Liver (tissue), 8 donors: ENCODE measurements at regions not wholly inside any gene's neighbourhood (a gene's known extent, or its start where the extent isn't known, plus 50 kb on each side); places are given as distances from the start of the nearest gene placed in this dataset.

Experiments
- DNase-seq: peaks from one replicate; pipeline ENCODE4 v3.0.0-alpha.2; 2017; ENCODE audit warnings: low spot score
- H3K27ac ChIP-seq, 2 donors: one replicate each; pipeline ENCODE4 v1.7.0; 2013; ENCODE audit warnings: inconsistent platforms in 2 of 2, low read length in 2 of 2, control low read depth in 1 of 2, low read depth in 1 of 2, mild to moderate bottlenecking in 1 of 2
- H3K27me3 ChIP-seq, 4 donors: one replicate each; pipeline versions ENCODE4 v1.6.1 to v1.7.0; 2013; ENCODE audit warnings: low read length in 3 of 4, inconsistent platforms in 1 of 4, mild to moderate bottlenecking in 1 of 4, moderate library complexity in 1 of 4; ENCODE audit not compliant: control insufficient read depth in 4 of 4, insufficient read depth in 4 of 4
- H3K36me3 ChIP-seq, 4 donors: one replicate each; pipeline versions ENCODE4 v1.6.1 to v1.7.0; 2013; ENCODE audit warnings: low read length in 3 of 4, mild to moderate bottlenecking in 3 of 4, low read depth in 1 of 4, moderate library complexity in 1 of 4; ENCODE audit not compliant: control insufficient read depth in 4 of 4, insufficient read depth in 3 of 4
- H3K4me1 ChIP-seq, 4 donors: one replicate each; pipeline versions ENCODE4 v1.6.1 to v1.7.0; 2013; ENCODE audit warnings: low read length in 3 of 4, mild to moderate bottlenecking in 3 of 4, moderate library complexity in 1 of 4; ENCODE audit not compliant: control insufficient read depth in 4 of 4, insufficient read depth in 4 of 4
- H3K4me3 ChIP-seq, 3 donors: one replicate each; pipeline versions ENCODE4 v1.6.1 to v1.7.0; 2013; ENCODE audit warnings: low read length in 3 of 3, control low read depth in 1 of 3, low read depth in 1 of 3, mild to moderate bottlenecking in 1 of 3
- H3K9ac ChIP-seq, 2 donors: one replicate each; pipeline ENCODE4 v1.7.0; 2013; ENCODE audit warnings: low read length in 2 of 2, mild to moderate bottlenecking in 2 of 2, moderate library complexity in 2 of 2, control low read depth in 1 of 2, low read depth in 1 of 2
- H3K9me3 ChIP-seq, 4 donors: one replicate each; pipeline versions ENCODE4 v1.6.1 to v1.7.0; 2013; ENCODE audit warnings: low read length in 3 of 4; ENCODE audit not compliant: control insufficient read depth in 4 of 4
- ATF3 ChIP-seq: IDR thresholded peaks from 2 replicates; pipeline ENCODE4 v1.6.1; 2016; ENCODE audit warnings: antibody characterized with exemption
- CTCF ChIP-seq: fragments of 150-350 bp; IDR thresholded peaks from 2 replicates; pipeline ENCODE4 v1.5.1; 2017; ENCODE audit warnings: improper control_type of control experiment, low read depth, low read length; ENCODE audit not compliant: missing input control
- GABPA ChIP-seq, 2 donors: IDR thresholded peaks in 1 of 2; conservative IDR thresholded peaks in 1 of 2; 2 replicates each; pipeline ENCODE4 v1.6.1; 2016; ENCODE audit warnings: antibody characterized with exemption in 2 of 2, mild to moderate bottlenecking in 1 of 2, moderate library complexity in 1 of 2
- HNF4A ChIP-seq, 2 donors: conservative IDR thresholded peaks; 2 replicates each; pipeline ENCODE4 v1.6.1; 2016; ENCODE audit warnings: antibody characterized with exemption in 2 of 2, mild to moderate bottlenecking in 2 of 2
- HNF4G ChIP-seq: IDR thresholded peaks from 2 replicates; pipeline ENCODE4 v1.6.1; 2016; ENCODE audit warnings: antibody characterized with exemption
- JUND ChIP-seq, 2 donors: IDR thresholded peaks; 2 replicates each; pipeline ENCODE4 v1.6.1; 2016; ENCODE audit warnings: antibody characterized with exemption in 2 of 2
- NR2F2 ChIP-seq: IDR thresholded peaks from 2 replicates; pipeline ENCODE4 v1.6.1; 2016; ENCODE audit warnings: antibody characterized with exemption
- REST ChIP-seq: IDR thresholded peaks from 2 replicates; pipeline ENCODE4 v1.6.1; 2016; ENCODE audit warnings: antibody characterized with exemption, mild to moderate bottlenecking
- RXRA ChIP-seq, 2 donors: IDR thresholded peaks; 2 replicates each; pipeline ENCODE4 v1.6.1; 2017 to 2018; ENCODE audit warnings: antibody characterized with exemption in 2 of 2, mild to moderate bottlenecking in 1 of 2
- TAF1 ChIP-seq: conservative IDR thresholded peaks from 2 replicates; pipeline ENCODE4 v1.6.1; 2016; ENCODE audit warnings: antibody characterized with exemption, mild to moderate bottlenecking
- YY1 ChIP-seq: IDR thresholded peaks from 2 replicates; pipeline ENCODE4 v1.6.1; 2016; ENCODE audit warnings: antibody characterized with exemption, mild to moderate bottlenecking
- ZBTB33 ChIP-seq: IDR thresholded peaks from 2 replicates; pipeline ENCODE4 v1.6.1; 2016; ENCODE audit warnings: antibody characterized with exemption
- WGBS: extraction: QIAGEN DNeasy Blood & Tissue Kit; methylation state at CpG from one replicate; pipeline ENCODE4 v1.1.7; 2013; 5-methylcytosine and 5-hydroxymethylcytosine counted together
- donor health status: healthy.
- donor health status: healthy.
- donor health status: healthy.
- donor health status: healthy.
- donor health status: healthy.

- 7% methylated on average over 30 of the region's 30 CpGs for WGBS
- Histone ChIP-seq H3K4me1 (peaks cover 7 to 20% (median 14%) of the 10 kb centered on the region in 4 donors), H3K4me3 (no peak overlapping the region), H3K27me3 (peaks cover 0 to 14% (median 7%) of the 10 kb centered on the region in 4 donors), H3K9me3 (no peaks in the 10 kb centered on the region), H3K36me3 (no peaks in the 10 kb centered on the region), H3K9ac (no peak overlapping the region), H3K27ac (no peak overlapping the region)
- TF ChIP-seq ATF3: no peak
- no peak for TF ChIP-seq NR2F2
- no peak for TF ChIP-seq YY1
- TF ChIP-seq REST: no peak
- no peak for TF ChIP-seq JUND (IDR thresholded peaks at IDR 0.05)
- TF ChIP-seq HNF4A (conservative IDR thresholded peaks at IDR 0.05): no peak
- DNase-seq: no peak
Observed at GRCh38 chr13:108496362-108497210, 132.8 kb upstream of the MYO16 start.

GRCh38 chr13:108500711-108501110 lies 128.7 kb upstream of the MYO16 start:
- WGBS: 63% methylated on average over 6 of the region's 6 CpGs
- Histone ChIP-seq H3K9me3 (no peaks in the 10 kb centered on the region), H3K4me1 (peaks cover 3 to 11% (median 9%) of the 10 kb centered on the region in 4 donors), H3K4me3 (no peak overlapping the region), H3K27me3 (peaks cover 0 to 12% (median 4%) of the 10 kb centered on the region in 4 donors), H3K36me3 (no peaks in the 10 kb centered on the region), H3K9ac (no peak overlapping the region), H3K27ac (no peak overlapping the region)
- DNase-seq: no peak
- TF ChIP-seq HNF4A (conservative IDR thresholded peaks at IDR 0.05) (no peak), HNF4G (no peak), TAF1 (no peak), ATF3 (no peak), GABPA (IDR thresholded peaks at IDR 0.05 in 1 of 2, conservative IDR thresholded peaks at IDR 0.05 in 1 of 2) (no peak), ZBTB33 (no peak), CTCF (no peak), RXRA (IDR thresholded peaks at IDR 0.05) (no peak), YY1 (no peak)
